Fibroblast of lung (primary cell): ENCODE measurements at regions not wholly inside any gene's neighbourhood (a gene's known extent, or its start where the extent isn't known, plus 50 kb on each side); places are given as distances from the start of the nearest gene placed in this dataset.

Source experiments
- EZH2 ChIP-seq: IDR thresholded peaks from 2 replicates; pipeline ENCODE4 v1.5.1; 2012; ENCODE audit warnings: low read length, control low read depth, mild to moderate bottlenecking; ENCODE audit errors: missing control alignments
- TF ChIP-seq, protein P1 (sequence below), 2 donors: IDR thresholded peaks in 1 of 2; conservative IDR thresholded peaks in 1 of 2; 1 replicate in 1 of 2; 2 replicates in 1 of 2; pipeline ENCODE4 v1.5.1; 2011 to 2012; ENCODE audit warnings: low read length in 2 of 2, control low read depth in 1 of 2, inconsistent platforms in 1 of 2, low read depth in 1 of 2, mild to moderate bottlenecking in 1 of 2

DNA sequence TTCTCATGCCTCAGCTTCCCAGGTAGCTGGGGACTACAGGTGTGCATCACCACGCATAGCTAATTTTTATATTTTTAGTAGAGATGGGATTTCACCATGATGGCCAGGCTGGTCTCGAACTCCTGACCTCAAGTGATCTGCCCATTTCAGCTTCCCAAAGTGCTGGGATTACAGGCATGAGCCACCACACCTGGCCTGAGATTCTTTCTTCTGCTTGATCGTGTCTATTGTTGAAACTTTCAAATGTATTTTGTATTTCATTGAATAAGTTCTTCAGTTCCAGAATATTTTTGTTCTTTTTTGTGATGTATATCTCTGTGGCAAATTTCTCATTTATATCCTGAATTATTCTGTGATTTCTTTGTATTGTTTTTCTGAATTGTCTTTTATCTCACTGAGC, 1063.3 kb upstream of the WWC1 start:
- TF ChIP-seq EZH2, result no peak
- TF ChIP-seq, protein P1, sequence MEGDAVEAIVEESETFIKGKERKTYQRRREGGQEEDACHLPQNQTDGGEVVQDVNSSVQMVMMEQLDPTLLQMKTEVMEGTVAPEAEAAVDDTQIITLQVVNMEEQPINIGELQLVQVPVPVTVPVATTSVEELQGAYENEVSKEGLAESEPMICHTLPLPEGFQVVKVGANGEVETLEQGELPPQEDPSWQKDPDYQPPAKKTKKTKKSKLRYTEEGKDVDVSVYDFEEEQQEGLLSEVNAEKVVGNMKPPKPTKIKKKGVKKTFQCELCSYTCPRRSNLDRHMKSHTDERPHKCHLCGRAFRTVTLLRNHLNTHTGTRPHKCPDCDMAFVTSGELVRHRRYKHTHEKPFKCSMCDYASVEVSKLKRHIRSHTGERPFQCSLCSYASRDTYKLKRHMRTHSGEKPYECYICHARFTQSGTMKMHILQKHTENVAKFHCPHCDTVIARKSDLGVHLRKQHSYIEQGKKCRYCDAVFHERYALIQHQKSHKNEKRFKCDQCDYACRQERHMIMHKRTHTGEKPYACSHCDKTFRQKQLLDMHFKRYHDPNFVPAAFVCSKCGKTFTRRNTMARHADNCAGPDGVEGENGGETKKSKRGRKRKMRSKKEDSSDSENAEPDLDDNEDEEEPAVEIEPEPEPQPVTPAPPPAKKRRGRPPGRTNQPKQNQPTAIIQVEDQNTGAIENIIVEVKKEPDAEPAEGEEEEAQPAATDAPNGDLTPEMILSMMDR (conservative IDR thresholded peaks at IDR 0.05 in 1 of 2, IDR thresholded peaks at IDR 0.05 in 1 of 2; ENCODE audit: low read depth in 1 of 2, low read length in 2 of 2), result no peak
